ES-I3 (cell line): ENCODE measurements at regions not wholly inside any gene's neighbourhood (a gene's known extent, or its start where the extent isn't known, plus 50 kb on each side); places are given as distances from the start of the nearest gene placed in this dataset.

Source experiments
- H3K36me3 ChIP-seq: 2 replicates; pipeline ENCODE4 v1.6.1; 2013; ENCODE audit warnings: mild to moderate bottlenecking, low read length, control low read depth, moderate library complexity; ENCODE audit not compliant: insufficient read depth
- H3K4me1 ChIP-seq: 2 replicates; pipeline ENCODE4 v1.6.1; 2013; ENCODE audit warnings: mild to moderate bottlenecking, control low read depth, low read length; ENCODE audit not compliant: insufficient read depth
- H3K9ac ChIP-seq: 2 replicates; pipeline ENCODE4 v1.6.1; 2013; ENCODE audit warnings: low read depth, mild to moderate bottlenecking, low read length, moderate library complexity
- H3K9me3 ChIP-seq: 2 replicates; pipeline ENCODE4 v1.6.1; 2013; ENCODE audit warnings: mild to moderate bottlenecking, low read length, moderate library complexity; ENCODE audit not compliant: control insufficient read depth, insufficient read depth

- no peaks in the 10 kb centered on the region for H3K36me3 ChIP-seq
- H3K9me3 ChIP-seq = no peaks in the 10 kb centered on the region
- H3K9ac ChIP-seq = no peak overlapping the region
- no peaks in the 10 kb centered on the region for H3K4me1 ChIP-seq
Measured at GRCh38 chr4:59956366-59956765, 1243.8 kb upstream of the ADGRL3 start.

GRCh38 chr4:59960143-59960542, 1240.0 kb upstream of the ADGRL3 start:
- Histone ChIP-seq H3K9me3 (no peaks in the 10 kb centered on the region), H3K4me1 (no peaks in the 10 kb centered on the region), H3K36me3 (no peaks in the 10 kb centered on the region), H3K9ac (no peak overlapping the region)

- Histone ChIP-seq H3K36me3 (no peaks in the 10 kb centered on the region), H3K9me3 (no peaks in the 10 kb centered on the region), H3K4me1 (no peaks in the 10 kb centered on the region), H3K9ac (no peak overlapping the region)
Measured at GRCh38 chr4:59966758-59967157, 1233.4 kb upstream of the ADGRL3 start.

GRCh38 chr4:59968796-59969195, 1231.3 kb upstream of the ADGRL3 start:
- no peaks in the 10 kb centered on the region for H3K9me3 ChIP-seq
- H3K36me3 ChIP-seq = no peaks in the 10 kb centered on the region
- no peak overlapping the region for H3K9ac ChIP-seq
- H3K4me1 ChIP-seq = no peaks in the 10 kb centered on the region

GRCh38 chr4:59969909-59970308, 1230.2 kb upstream of the ADGRL3 start:
- no peaks in the 10 kb centered on the region for H3K36me3 ChIP-seq
- no peaks in the 10 kb centered on the region for H3K9me3 ChIP-seq
- no peak overlapping the region for H3K9ac ChIP-seq
- no peaks in the 10 kb centered on the region for H3K4me1 ChIP-seq

GRCh38 chr4:59971952-59972351, 1228.2 kb upstream of the ADGRL3 start:
- H3K9me3 ChIP-seq = no peaks in the 10 kb centered on the region
- no peaks in the 10 kb centered on the region for H3K36me3 ChIP-seq
- no peaks in the 10 kb centered on the region for H3K4me1 ChIP-seq
- H3K9ac ChIP-seq = no peak overlapping the region

GRCh38 chr4:59973492-59973891, 1226.6 kb upstream of the ADGRL3 start:
- Histone ChIP-seq H3K4me1 (no peaks in the 10 kb centered on the region), H3K9me3 (no peaks in the 10 kb centered on the region), H3K9ac (no peak overlapping the region), H3K36me3 (no peaks in the 10 kb centered on the region)

- H3K4me1 ChIP-seq = no peaks in the 10 kb centered on the region
- no peaks in the 10 kb centered on the region for H3K36me3 ChIP-seq
- H3K9ac ChIP-seq = no peak overlapping the region
- no peaks in the 10 kb centered on the region for H3K9me3 ChIP-seq
Measured at GRCh38 chr4:59979061-59979460, 1221.1 kb upstream of the ADGRL3 start.

- Histone ChIP-seq H3K9me3 (no peaks in the 10 kb centered on the region), H3K36me3 (no peaks in the 10 kb centered on the region), H3K4me1 (no peaks in the 10 kb centered on the region), H3K9ac (no peak overlapping the region)
Measured at GRCh38 chr4:59983852-59984251, 1216.3 kb upstream of the ADGRL3 start.

GRCh38 chr4:59987289-59987688, 1212.8 kb upstream of the ADGRL3 start:
- no peaks in the 10 kb centered on the region for H3K9me3 ChIP-seq
- H3K4me1 ChIP-seq = no peaks in the 10 kb centered on the region
- H3K36me3 ChIP-seq = no peaks in the 10 kb centered on the region
- no peak overlapping the region for H3K9ac ChIP-seq

- no peaks in the 10 kb centered on the region for H3K36me3 ChIP-seq
- no peak overlapping the region for H3K9ac ChIP-seq
- H3K9me3 ChIP-seq = peaks cover 10% of the 10 kb centered on the region
- H3K4me1 ChIP-seq = no peaks in the 10 kb centered on the region
Measured at GRCh38 chr4:59994118-59994517, 1206.0 kb upstream of the ADGRL3 start.

- H3K9me3 ChIP-seq = peaks cover 14% of the 10 kb centered on the region
- no peak overlapping the region for H3K9ac ChIP-seq
- no peaks in the 10 kb centered on the region for H3K36me3 ChIP-seq
- H3K4me1 ChIP-seq = no peaks in the 10 kb centered on the region
Measured at GRCh38 chr4:60002603-60003337, 1197.4 kb upstream of the ADGRL3 start.

GRCh38 chr4:60013464-60014184, 1186.5 kb upstream of the ADGRL3 start:
- no peaks in the 10 kb centered on the region for H3K9me3 ChIP-seq
- no peak overlapping the region for H3K9ac ChIP-seq
- H3K36me3 ChIP-seq = no peaks in the 10 kb centered on the region
- H3K4me1 ChIP-seq = no peaks in the 10 kb centered on the region

- H3K36me3 ChIP-seq = no peaks in the 10 kb centered on the region
- no peak overlapping the region for H3K9ac ChIP-seq
- H3K9me3 ChIP-seq = no peaks in the 10 kb centered on the region
- no peaks in the 10 kb centered on the region for H3K4me1 ChIP-seq
Measured at GRCh38 chr4:60016971-60017370, 1183.2 kb upstream of the ADGRL3 start.

- no peak overlapping the region for H3K9ac ChIP-seq
- H3K9me3 ChIP-seq = no peaks in the 10 kb centered on the region
- no peaks in the 10 kb centered on the region for H3K36me3 ChIP-seq
- H3K4me1 ChIP-seq = no peaks in the 10 kb centered on the region
Measured at GRCh38 chr4:60019180-60019579, 1180.9 kb upstream of the ADGRL3 start.
